Activated CD4-positive, alpha-beta T cell treated with anti-CD3 and anti-CD28 coated beads, Interleukin-2, amount 50 U/mL, for 16 hours (primary cell): ENCODE measurements at regions not wholly inside any gene's neighbourhood (a gene's known extent, or its start where the extent isn't known, plus 50 kb on each side); places are given as distances from the start of the nearest gene placed in this dataset.
A peak's percentile ranks its signal among the peaks of the same experiment; 100 is the strongest.
"Not testable (repeated sequence)": the region's sequence is repeated elsewhere in the genome, so short reads cannot be mapped to it uniquely, and the experiment has no call there.

Source experiments
- DNase-seq: peaks from one replicate; pipeline ENCODE4 v3.0.0-alpha.2; 2020

- no peak for DNase-seq
Observed at GRCh38 chr17:77610972-77611521, 347.5 kb upstream of the TNRC6C start.

- DNase-seq = no peak
Observed at GRCh38 chr17:77611791-77612502, 346.6 kb upstream of the TNRC6C start.

- no peak for DNase-seq
Observed at GRCh38 chr17:77613218-77613617, 345.3 kb upstream of the TNRC6C start.

GRCh38 chr17:77613627-77614026 lies 344.9 kb upstream of the TNRC6C start:
- DNase-seq = no peak

- DNase-seq = no peak
Observed at GRCh38 chr17:77615703-77616253, 342.7 kb upstream of the TNRC6C start.

- no peak for DNase-seq
Observed at GRCh38 chr17:77616254-77616731, 342.2 kb upstream of the TNRC6C start.

GRCh38 chr17:77617516-77617915 lies 341.0 kb upstream of the TNRC6C start:
- no peak for DNase-seq

- no peak for DNase-seq
Observed at GRCh38 chr17:77618173-77618572, 340.3 kb upstream of the TNRC6C start.

- DNase-seq = no peak
Observed at GRCh38 chr17:77618731-77619130, 339.8 kb upstream of the TNRC6C start.

- no peak for DNase-seq
Observed at GRCh38 chr17:77619326-77619725, 339.2 kb upstream of the TNRC6C start.

- no peak for DNase-seq
Observed at GRCh38 chr17:77619851-77620250, 338.7 kb upstream of the TNRC6C start.

GRCh38 chr17:77620282-77620681 lies 338.2 kb upstream of the TNRC6C start:
- DNase-seq = no peak

- not testable (repeated sequence) for DNase-seq
Observed at GRCh38 chr17:77622084-77622483, 336.4 kb upstream of the TNRC6C start.

- DNase-seq = no peak
Observed at GRCh38 chr17:77622647-77623046, 335.9 kb upstream of the TNRC6C start.

- DNase-seq = not testable (repeated sequence)
Observed at GRCh38 chr17:77623321-77623720, 335.2 kb upstream of the TNRC6C start.

- DNase-seq = no peak
Observed at GRCh38 chr17:77628035-77628434, 330.5 kb upstream of the TNRC6C start.

GRCh38 chr17:77629284-77629683 lies 329.2 kb upstream of the TNRC6C start:
- not testable (repeated sequence) for DNase-seq

- no peak for DNase-seq
Observed at GRCh38 chr17:77631307-77631706, 327.2 kb upstream of the TNRC6C start.

- DNase-seq = no peak
Observed at GRCh38 chr17:77632619-77633018, 325.9 kb upstream of the TNRC6C start.

- peak; percentile 63 for DNase-seq
Observed at GRCh38 chr17:77634710-77635109, 323.8 kb upstream of the TNRC6C start.

GRCh38 chr17:77635176-77635575 lies 323.3 kb upstream of the TNRC6C start:
- no peak for DNase-seq

GRCh38 chr17:77635785-77636184 lies 322.7 kb upstream of the TNRC6C start:
- DNase-seq = not testable (repeated sequence)

GRCh38 chr17:77636835-77637817 lies 321.4 kb upstream of the TNRC6C start:
- no peak for DNase-seq
